Activated T-cell treated with anti-CD3 and anti-CD28 coated beads, Interleukin-2, amount 50 U/mL, for 72 hours (primary cell): ENCODE measurements at regions not wholly inside any gene's neighbourhood (a gene's known extent, or its start where the extent isn't known, plus 50 kb on each side); places are given as distances from the start of the nearest gene placed in this dataset.

Experiments used
- ATAC-seq, 2 donors: fragments of 150-1000 bp; cut with Tn5 transposase; replicated peaks in 1 of 2; 2 replicates each; pipeline ENCODE4 v1.10.0; 2021; ENCODE audit warnings: moderate library complexity in 2 of 2, mild to moderate bottlenecking in 1 of 2
- DNase-seq, 2 donors: peaks; one replicate each; pipeline ENCODE4 v3.0.0; 2021 to 2022; ENCODE audit warnings: mixed read lengths in 1 of 2
- H3K27ac Mint-ChIP-seq: one replicate; pipeline ENCODE4 v1.8.0; 2022; ENCODE audit warnings: mild to moderate bottlenecking, moderate library complexity, mixed read lengths
- H3K27me3 Mint-ChIP-seq: one replicate; pipeline ENCODE4 v1.8.0; 2022; ENCODE audit warnings: low read depth, mixed read lengths
- H3K36me3 Mint-ChIP-seq, 2 donors: one replicate each; pipeline ENCODE4 v1.8.0; 2022; ENCODE audit warnings: mixed read lengths in 2 of 2, mild to moderate bottlenecking in 1 of 2; ENCODE audit not compliant: insufficient read depth in 2 of 2
- H3K4me1 Mint-ChIP-seq: one replicate; pipeline ENCODE4 v1.8.0; 2022; ENCODE audit warnings: low read depth, mixed read lengths
- H3K4me3 Mint-ChIP-seq, 2 donors: one replicate each; pipeline ENCODE4 v1.8.0; 2022; ENCODE audit warnings: mild to moderate bottlenecking in 2 of 2, mixed read lengths in 2 of 2, moderate library complexity in 2 of 2
- H3K9me3 Mint-ChIP-seq, 2 donors: one replicate each; pipeline ENCODE4 v1.8.0; 2022; ENCODE audit warnings: mixed read lengths in 2 of 2

GRCh38 chr4:32847461-32847860 lies 2127.3 kb downstream of the PCDH7 start:
- ATAC-seq (no peak), DNase-seq (no peak)
- no peaks in the 10 kb centered on the region for H3K4me1 Mint-ChIP-seq
- peaks cover 0 to 3% of the 10 kb centered on the region in 2 donors for H3K36me3 Mint-ChIP-seq
- peaks cover 13 to 21% of the 10 kb centered on the region in 2 donors for H3K9me3 Mint-ChIP-seq
- no peak overlapping the region for H3K27ac Mint-ChIP-seq
- no peak overlapping the region for H3K4me3 Mint-ChIP-seq
- no peaks in the 10 kb centered on the region for H3K27me3 Mint-ChIP-seq

- H3K9me3 Mint-ChIP-seq, result peaks cover 4 to 11% of the 10 kb centered on the region in 2 donors
- DNase-seq (no peak), ATAC-seq (no peak)
Observed at GRCh38 chr4:32855622-32856021, 2135.5 kb downstream of the PCDH7 start.

GRCh38 chr4:32858361-32858760 lies 2138.2 kb downstream of the PCDH7 start:
- Mint-ChIP-seq H3K4me1 (no peaks in the 10 kb centered on the region), H3K9me3 (peaks cover 2 to 4% of the 10 kb centered on the region in 2 donors), H3K27me3 (no peaks in the 10 kb centered on the region), H3K4me3 (no peak overlapping the region), H3K27ac (no peak overlapping the region), H3K36me3 (no peaks in the 10 kb centered on the region)
- ATAC-seq (no peak), DNase-seq (no peak)

More at GRCh38 chr4:32855622-32856021, 2135.5 kb downstream of the PCDH7 start:
- Mint-ChIP-seq H3K27ac (no peak overlapping the region), H3K36me3 (peaks cover 0 to 3% of the 10 kb centered on the region in 2 donors), H3K27me3 (no peaks in the 10 kb centered on the region), H3K4me1 (no peaks in the 10 kb centered on the region), H3K4me3 (no peak overlapping the region)

GRCh38 chr4:32858971-32859370 lies 2138.8 kb downstream of the PCDH7 start:
- H3K27ac Mint-ChIP-seq, result no peak overlapping the region
- ATAC-seq (peak in 1 of 2 donors; percentile 25), DNase-seq (no peak)
- no peaks in the 10 kb centered on the region for H3K27me3 Mint-ChIP-seq
- H3K4me1 Mint-ChIP-seq, result no peaks in the 10 kb centered on the region
- no peak overlapping the region for H3K4me3 Mint-ChIP-seq
- no peaks in the 10 kb centered on the region for H3K36me3 Mint-ChIP-seq
- peaks cover 2 to 4% of the 10 kb centered on the region in 2 donors for H3K9me3 Mint-ChIP-seq

- Mint-ChIP-seq H3K27me3 (no peaks in the 10 kb centered on the region), H3K9me3 (peaks cover 4 to 6% of the 10 kb centered on the region in 2 donors), H3K27ac (no peak overlapping the region), H3K4me1 (no peaks in the 10 kb centered on the region), H3K36me3 (no peaks in the 10 kb centered on the region), H3K4me3 (no peak overlapping the region)
- DNase-seq, result no peak
- ATAC-seq, result no peak
Observed at GRCh38 chr4:32864713-32865351, 2144.7 kb downstream of the PCDH7 start.

GRCh38 chr4:32876546-32876945 lies 2156.4 kb downstream of the PCDH7 start:
- Mint-ChIP-seq H3K4me3 (no peak overlapping the region), H3K36me3 (no peaks in the 10 kb centered on the region), H3K4me1 (no peaks in the 10 kb centered on the region), H3K27me3 (no peaks in the 10 kb centered on the region), H3K9me3 (peaks cover 3 to 9% of the 10 kb centered on the region in 2 donors), H3K27ac (no peak overlapping the region)
- ATAC-seq, result no peak
- no peak for DNase-seq

- Mint-ChIP-seq H3K9me3 (peaks cover under 1 to 3% of the 10 kb centered on the region in 2 donors), H3K4me1 (no peaks in the 10 kb centered on the region), H3K27me3 (no peaks in the 10 kb centered on the region), H3K36me3 (no peaks in the 10 kb centered on the region), H3K27ac (no peak overlapping the region), H3K4me3 (no peak overlapping the region)
- ATAC-seq, result no peak
- no peak for DNase-seq
Observed at GRCh38 chr4:32879913-32880312, 2159.7 kb downstream of the PCDH7 start.

- DNase-seq (no peak), ATAC-seq (no peak)
- H3K9me3 Mint-ChIP-seq, result peaks cover 0 to 1% of the 10 kb centered on the region in 2 donors
- H3K4me1 Mint-ChIP-seq, result no peaks in the 10 kb centered on the region
- H3K36me3 Mint-ChIP-seq, result no peaks in the 10 kb centered on the region
- no peak overlapping the region for H3K4me3 Mint-ChIP-seq
- H3K27me3 Mint-ChIP-seq, result no peaks in the 10 kb centered on the region
- H3K27ac Mint-ChIP-seq, result no peak overlapping the region
Observed at GRCh38 chr4:32884198-32884597, 2164.0 kb downstream of the PCDH7 start.

- H3K4me1 Mint-ChIP-seq, result no peaks in the 10 kb centered on the region
- H3K4me3 Mint-ChIP-seq, result no peak overlapping the region
- no peak overlapping the region for H3K27ac Mint-ChIP-seq
- no peaks in the 10 kb centered on the region for H3K27me3 Mint-ChIP-seq
- ATAC-seq (no peak), DNase-seq (no peak)
- no peaks in the 10 kb centered on the region for H3K36me3 Mint-ChIP-seq
- peaks cover 1 to 2% of the 10 kb centered on the region in 2 donors for H3K9me3 Mint-ChIP-seq
Observed at GRCh38 chr4:32890398-32890797, 2170.2 kb downstream of the PCDH7 start.

GRCh38 chr4:32909053-32909452 lies 2188.9 kb downstream of the PCDH7 start:
- no peak for ATAC-seq
- no peak overlapping the region for H3K27ac Mint-ChIP-seq
- H3K9me3 Mint-ChIP-seq, result peaks cover 9 to 11% of the 10 kb centered on the region in 2 donors
- H3K4me3 Mint-ChIP-seq, result no peak overlapping the region
- H3K4me1 Mint-ChIP-seq, result no peaks in the 10 kb centered on the region
- H3K36me3 Mint-ChIP-seq, result peaks cover 0 to 2% of the 10 kb centered on the region in 2 donors
- DNase-seq, result no peak
- no peaks in the 10 kb centered on the region for H3K27me3 Mint-ChIP-seq

- DNase-seq (no peak), ATAC-seq (no peak)
- peaks cover 9% of the 10 kb centered on the region in 2 donors for H3K9me3 Mint-ChIP-seq
- H3K4me3 Mint-ChIP-seq, result no peak overlapping the region
- no peaks in the 10 kb centered on the region for H3K27me3 Mint-ChIP-seq
- H3K36me3 Mint-ChIP-seq, result peaks cover 0 to 2% of the 10 kb centered on the region in 2 donors
- no peaks in the 10 kb centered on the region for H3K4me1 Mint-ChIP-seq
- no peak overlapping the region for H3K27ac Mint-ChIP-seq
Observed at GRCh38 chr4:32909736-32910135, 2189.6 kb downstream of the PCDH7 start.

- Mint-ChIP-seq H3K36me3 (peaks cover 0 to 2% of the 10 kb centered on the region in 2 donors), H3K9me3 (peaks cover 5% of the 10 kb centered on the region in 2 donors), H3K4me3 (no peak overlapping the region), H3K4me1 (no peaks in the 10 kb centered on the region), H3K27ac (no peak overlapping the region), H3K27me3 (no peaks in the 10 kb centered on the region)
- no peak for DNase-seq
- no peak for ATAC-seq
Observed at GRCh38 chr4:32917586-32917985, 2197.4 kb downstream of the PCDH7 start.

- H3K4me3 Mint-ChIP-seq, result no peak overlapping the region
- peaks cover 0 to 2% of the 10 kb centered on the region in 2 donors for H3K9me3 Mint-ChIP-seq
- H3K4me1 Mint-ChIP-seq, result no peaks in the 10 kb centered on the region
- H3K27me3 Mint-ChIP-seq, result no peaks in the 10 kb centered on the region
- H3K27ac Mint-ChIP-seq, result no peak overlapping the region
- ATAC-seq (no peak), DNase-seq (no peak)
- no peaks in the 10 kb centered on the region for H3K36me3 Mint-ChIP-seq
Observed at GRCh38 chr4:32929796-32930699, 2209.9 kb downstream of the PCDH7 start.
